DND-41 (cell line): ENCODE measurements at regions not wholly inside any gene's neighbourhood (a gene's known extent, or its start where the extent isn't known, plus 50 kb on each side); places are given as distances from the start of the nearest gene placed in this dataset.

ENCODE experiments used
- ATAC-seq: fragments of 200-7000 bp; cut with Tn5 transposase; 3 replicates; pipeline ENCODE4 v1.9.1; 2021; ENCODE audit warnings: low read depth; ENCODE audit not compliant: insufficient read depth
- DNase-seq: peaks from one replicate; pipeline ENCODE4 v3.0.0-alpha.2; 2020
- H2AFZ ChIP-seq: 2 replicates; pipeline ENCODE4 v1.6.0; 2012; ENCODE audit warnings: low read depth, low read length
- H3K27ac ChIP-seq: 2 replicates; pipeline ENCODE4 v1.5.1; 2012; ENCODE audit warnings: low read length, inconsistent platforms
- H3K27me3 ChIP-seq: fragments of 200-600 bp; sonication (generic); 2 replicates; pipeline ENCODE4 v1.6.0; 2012; ENCODE audit warnings: low read length, mild to moderate bottlenecking, inconsistent platforms; ENCODE audit not compliant: insufficient read depth, poor library complexity
- H3K36me3 ChIP-seq: 2 replicates; pipeline ENCODE4 v1.5.1; 2012; ENCODE audit warnings: low read length, inconsistent platforms; ENCODE audit not compliant: insufficient read depth
- H3K4me1 ChIP-seq: 2 replicates; pipeline ENCODE4 v1.5.1; 2012; ENCODE audit warnings: mild to moderate bottlenecking, low read length; ENCODE audit not compliant: insufficient read depth
- H3K4me2 ChIP-seq: 2 replicates; pipeline ENCODE4 v1.6.0; 2012; ENCODE audit warnings: mild to moderate bottlenecking, moderate library complexity, low read length, inconsistent platforms; ENCODE audit not compliant: insufficient read depth
- H3K4me3 ChIP-seq, 2 experiments: fragments of 200-600 bp in 1 of 2; shearing (Covaris generic) in 1 of 2; 2 replicates each; pipeline ENCODE4 v1.5.1; 2012 to 2016; ENCODE audit warnings: inconsistent platforms in 2 of 2, low read length in 2 of 2, mild to moderate bottlenecking in 2 of 2, low read depth in 1 of 2, moderate library complexity in 1 of 2
- H3K79me2 ChIP-seq: 2 replicates; pipeline ENCODE4 v1.6.0; 2012; ENCODE audit warnings: low read length, inconsistent platforms; ENCODE audit not compliant: insufficient read depth
- H3K9ac ChIP-seq: 2 replicates; pipeline ENCODE4 v1.6.0; 2012; ENCODE audit warnings: low read depth, mild to moderate bottlenecking, inconsistent platforms, low read length, moderate library complexity
- H3K9me3 ChIP-seq: 2 replicates; pipeline ENCODE4 v1.5.1; 2012; ENCODE audit warnings: low read length, moderate library complexity, mild to moderate bottlenecking, inconsistent platforms; ENCODE audit not compliant: insufficient read depth, severe bottlenecking
- H4K20me1 ChIP-seq: 2 replicates; pipeline ENCODE4 v1.6.0; 2012; ENCODE audit warnings: low read length; ENCODE audit not compliant: insufficient read depth
- CTCF ChIP-seq: IDR thresholded peaks from 2 replicates; pipeline ENCODE4 v1.5.1; 2012; ENCODE audit warnings: borderline replicate concordance, low read length, moderate library complexity, mild to moderate bottlenecking; ENCODE audit not compliant: poor library complexity, severe bottlenecking; ENCODE audit errors: extremely low read depth
- EZH2 ChIP-seq: IDR thresholded peaks from 3 replicates; pipeline ENCODE4 v1.6.1; 2012; ENCODE audit warnings: borderline replicate concordance, low read depth, mild to moderate bottlenecking, moderate library complexity, low read length, inconsistent platforms; ENCODE audit not compliant: severe bottlenecking

GRCh38 chr6:120775698-120776097 lies 558.6 kb downstream of the TBC1D32 start:
- no peaks in the 10 kb centered on the region for H3K79me2 ChIP-seq
- H3K27ac ChIP-seq = no peak overlapping the region
- H3K4me2 ChIP-seq = no peak overlapping the region
- no peak for DNase-seq
- H2AFZ ChIP-seq = no peak overlapping the region
- H3K27me3 ChIP-seq = no peaks in the 10 kb centered on the region
- TF ChIP-seq EZH2 (no peak), CTCF (no peak)
- H3K9me3 ChIP-seq = no peaks in the 10 kb centered on the region
- H3K9ac ChIP-seq = no peak overlapping the region
- H4K20me1 ChIP-seq = no peaks in the 10 kb centered on the region
- ATAC-seq = no peak
- H3K4me1 ChIP-seq = no peaks in the 10 kb centered on the region
- H3K36me3 ChIP-seq = no peaks in the 10 kb centered on the region
- no peak overlapping the region for H3K4me3 ChIP-seq

GRCh38 chr6:120774275-120774674 lies 560.0 kb downstream of the TBC1D32 start:
- Histone ChIP-seq H2AFZ (no peak overlapping the region), H3K27me3 (no peaks in the 10 kb centered on the region), H3K9ac (no peak overlapping the region), H3K79me2 (no peaks in the 10 kb centered on the region), H3K4me1 (no peaks in the 10 kb centered on the region), H3K9me3 (no peaks in the 10 kb centered on the region), H3K4me2 (no peak overlapping the region), H3K27ac (no peak overlapping the region), H3K36me3 (no peaks in the 10 kb centered on the region), H4K20me1 (no peaks in the 10 kb centered on the region), H3K4me3 (no peak overlapping the region)
- ATAC-seq = no peak
- DNase-seq = no peak
- TF ChIP-seq CTCF = no peak
- TF ChIP-seq EZH2 = no peak

GRCh38 chr6:120771019-120771418 lies 563.3 kb downstream of the TBC1D32 start:
- no peaks in the 10 kb centered on the region for H3K79me2 ChIP-seq
- TF ChIP-seq EZH2 = no peak
- no peak for TF ChIP-seq CTCF
- H3K27me3 ChIP-seq = no peaks in the 10 kb centered on the region
- H4K20me1 ChIP-seq = no peaks in the 10 kb centered on the region
- H3K27ac ChIP-seq = no peak overlapping the region
- no peak overlapping the region for H3K4me2 ChIP-seq
- no peaks in the 10 kb centered on the region for H3K9me3 ChIP-seq
- H3K4me3 ChIP-seq = no peak overlapping the region
- ATAC-seq (no peak), DNase-seq (no peak)
- H3K4me1 ChIP-seq = no peaks in the 10 kb centered on the region
- no peaks in the 10 kb centered on the region for H3K36me3 ChIP-seq
- H3K9ac ChIP-seq = no peak overlapping the region
- H2AFZ ChIP-seq = no peak overlapping the region

GRCh38 chr6:120764312-120764711 lies 570.0 kb downstream of the TBC1D32 start:
- Histone ChIP-seq H3K4me3 (no peak overlapping the region), H3K27me3 (no peaks in the 10 kb centered on the region), H3K79me2 (no peaks in the 10 kb centered on the region), H3K9me3 (no peaks in the 10 kb centered on the region), H2AFZ (no peak overlapping the region), H3K36me3 (no peaks in the 10 kb centered on the region), H4K20me1 (no peaks in the 10 kb centered on the region), H3K4me2 (no peak overlapping the region), H3K27ac (no peak overlapping the region), H3K9ac (no peak overlapping the region), H3K4me1 (no peaks in the 10 kb centered on the region)
- DNase-seq (no peak), ATAC-seq (no peak)
- TF ChIP-seq EZH2 = no peak
- peak; percentile 4 for TF ChIP-seq CTCF
